ENCODE measurements at regions not wholly inside any gene's neighbourhood (a gene's known extent, or its start where the extent isn't known, plus 50 kb on each side); places are given as distances from the start of the nearest gene placed in this dataset.

DNA sequence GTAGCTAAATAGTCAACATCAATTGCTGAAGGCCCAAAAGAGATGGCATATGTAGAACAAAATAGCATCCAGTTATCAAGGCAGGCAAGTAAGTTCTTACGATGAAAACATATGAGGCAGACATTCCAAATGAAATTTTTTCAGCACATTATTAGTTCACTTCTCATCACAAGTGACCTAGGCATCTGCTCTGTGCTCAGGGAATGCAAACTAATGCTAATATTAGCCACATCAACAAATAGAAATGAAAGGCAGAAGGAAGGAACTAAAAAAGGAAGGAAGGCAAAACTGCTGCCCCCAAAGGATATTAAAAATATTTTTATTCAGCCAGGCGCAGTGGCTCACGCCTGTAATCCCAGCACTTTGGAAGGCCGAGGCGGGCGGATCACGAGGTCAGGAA lies 51.2 kb upstream of the ROCK1 start:
- no peak for TF ChIP-seq FOXM1 (IDR thresholded peaks at IDR 0.05; ENCODE audit: borderline replicate concordance)
- no peak for TF ChIP-seq FOXA1 (IDR thresholded peaks at IDR 0.05)
- TF ChIP-seq, protein P1, sequence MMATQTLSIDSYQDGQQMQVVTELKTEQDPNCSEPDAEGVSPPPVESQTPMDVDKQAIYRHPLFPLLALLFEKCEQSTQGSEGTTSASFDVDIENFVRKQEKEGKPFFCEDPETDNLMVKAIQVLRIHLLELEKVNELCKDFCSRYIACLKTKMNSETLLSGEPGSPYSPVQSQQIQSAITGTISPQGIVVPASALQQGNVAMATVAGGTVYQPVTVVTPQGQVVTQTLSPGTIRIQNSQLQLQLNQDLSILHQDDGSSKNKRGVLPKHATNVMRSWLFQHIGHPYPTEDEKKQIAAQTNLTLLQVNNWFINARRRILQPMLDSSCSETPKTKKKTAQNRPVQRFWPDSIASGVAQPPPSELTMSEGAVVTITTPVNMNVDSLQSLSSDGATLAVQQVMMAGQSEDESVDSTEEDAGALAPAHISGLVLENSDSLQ (IDR thresholded peaks at IDR 0.05): no peak
- TF ChIP-seq SUZ12 (IDR thresholded peaks at IDR 0.05): no peak
- TF ChIP-seq ZNF384 (IDR thresholded peaks at IDR 0.05): no peak
- TF ChIP-seq HDGF (IDR thresholded peaks at IDR 0.05; ENCODE audit: borderline replicate concordance): no peak
- TF ChIP-seq L3MBTL2 (conservative IDR thresholded peaks at IDR 0.05): no peak
- no peak for TF ChIP-seq BHLHE40 (IDR thresholded peaks at IDR 0.05; ENCODE audit: borderline replicate concordance)
